H4 (cell line): ENCODE measurements at regions not wholly inside any gene's neighbourhood (a gene's known extent, or its start where the extent isn't known, plus 50 kb on each side); places are given as distances from the start of the nearest gene placed in this dataset.

Experiments used
- DNase-seq: peaks from one replicate; pipeline ENCODE4 v3.0.0-alpha.2; 2015; ENCODE audit warnings: low spot score

GRCh38 chr1:106961646-106962045 is 94.8 kb upstream of the PRMT6 start:
- DNase-seq = no peak

DNA sequence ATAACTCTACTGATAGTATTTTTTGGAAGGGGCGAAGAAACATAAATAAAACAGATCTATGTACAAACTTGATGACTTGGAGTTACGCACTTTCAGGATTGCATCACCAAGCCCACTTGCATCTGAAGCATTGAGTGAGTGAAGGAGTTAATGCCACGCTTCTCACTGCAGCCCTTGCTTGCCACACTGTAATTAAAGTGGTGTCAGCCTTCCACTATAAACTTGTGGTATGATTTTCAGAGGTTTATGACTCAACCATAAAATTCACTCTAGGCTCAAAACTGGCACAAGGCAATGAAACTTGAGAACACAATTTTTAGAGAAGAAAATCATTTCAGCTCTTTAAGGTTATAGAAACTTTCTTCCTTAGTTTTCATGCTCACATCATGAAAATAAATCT is 93.9 kb upstream of the PRMT6 start:
- peak; percentile 61 for DNase-seq

DNA sequence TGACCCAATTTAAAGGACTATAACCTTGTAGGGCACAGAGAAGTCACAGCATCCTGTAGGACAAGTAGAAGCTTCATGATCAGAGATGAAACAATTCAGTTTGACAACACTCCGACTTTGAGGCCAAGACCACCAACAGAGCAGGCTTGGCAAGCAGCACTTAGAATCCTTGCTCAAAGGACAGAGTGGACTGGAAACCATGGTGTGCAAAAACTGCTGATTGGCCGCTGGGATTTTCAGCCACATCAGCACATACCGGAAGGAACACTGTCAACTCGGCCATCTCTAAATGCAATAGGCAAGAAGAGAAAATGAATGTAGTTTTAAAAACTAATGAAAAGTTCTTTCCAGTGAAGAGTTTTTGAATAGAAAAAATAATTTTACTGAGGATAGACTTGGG is 92.0 kb upstream of the PRMT6 start:
- no peak for DNase-seq

DNA sequence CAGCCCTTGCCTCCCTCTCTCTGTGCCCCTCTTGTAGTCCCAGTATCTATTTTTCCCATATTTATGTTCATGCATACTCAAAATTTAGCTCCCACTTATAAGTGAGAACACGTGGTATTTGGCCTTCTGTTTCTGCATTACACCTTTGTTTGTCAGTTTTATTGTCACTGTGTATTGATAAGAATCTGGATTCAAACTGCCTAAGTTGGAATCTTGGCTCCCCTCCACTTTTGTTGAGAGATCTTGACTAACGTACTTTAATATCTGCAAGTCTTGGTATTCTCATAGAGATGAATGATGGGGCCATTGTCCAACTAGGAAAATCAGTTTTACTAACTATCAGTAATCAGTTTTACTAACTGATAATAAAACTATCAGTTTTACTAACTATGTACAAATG is 87.8 kb upstream of the PRMT6 start:
- DNase-seq = no peak

DNA sequence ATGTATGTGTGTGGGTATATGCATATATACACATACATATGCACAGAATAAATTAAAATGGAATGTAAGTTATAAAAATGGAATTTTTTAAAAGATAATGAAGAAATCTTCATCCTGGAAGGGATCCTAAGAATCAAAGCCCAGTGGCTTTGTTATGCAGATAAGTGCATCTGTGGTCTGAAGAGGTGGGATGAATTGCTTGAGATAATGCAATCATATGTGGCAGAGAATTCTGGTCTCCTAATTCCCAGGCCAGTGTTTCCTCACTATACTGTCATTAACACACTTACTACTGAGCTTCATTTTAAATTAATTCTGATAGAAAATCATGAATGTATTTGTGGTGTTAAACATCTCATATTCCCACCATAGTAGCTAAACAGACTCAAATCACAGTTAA is 86.7 kb upstream of the PRMT6 start:
- DNase-seq = no peak

DNA sequence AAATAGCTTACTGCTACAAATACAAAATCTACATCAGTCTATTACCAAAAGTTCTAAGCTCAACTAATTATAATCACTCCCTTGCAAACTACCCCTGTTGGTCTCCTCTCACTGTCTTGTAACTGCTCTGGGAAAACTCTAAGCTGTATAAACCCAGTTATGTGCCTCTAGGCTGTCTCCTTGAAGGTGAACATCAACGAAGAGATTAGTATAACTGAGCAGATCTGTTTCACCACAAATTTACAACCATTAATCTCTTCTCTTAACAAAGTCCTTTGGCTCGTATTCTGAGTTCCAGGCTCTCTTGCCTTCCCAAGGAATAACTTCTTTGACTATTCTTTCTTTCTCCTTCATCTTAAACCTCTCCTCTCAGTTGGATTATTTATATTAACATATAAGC is 84.4 kb upstream of the PRMT6 start:
- DNase-seq = no peak

DNA sequence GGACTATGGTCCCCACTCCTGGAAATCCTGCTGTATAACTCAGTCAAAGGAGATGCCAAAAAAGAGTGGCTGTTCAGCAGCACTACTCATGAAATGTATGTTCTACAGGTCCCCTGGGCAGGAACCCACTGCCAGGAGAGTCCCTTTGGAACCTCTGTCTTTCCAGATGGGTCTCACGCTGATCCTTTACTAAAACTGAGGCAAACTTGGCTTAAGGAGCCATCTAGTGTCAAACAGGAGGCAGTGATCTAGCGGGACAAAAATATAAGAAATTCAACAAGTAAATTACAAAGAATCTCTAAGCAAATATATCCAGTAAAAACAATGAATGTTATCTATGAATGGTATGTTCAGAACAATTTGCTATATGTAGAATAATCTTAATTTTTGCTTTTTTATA is 80.5 kb upstream of the PRMT6 start:
- DNase-seq = peak; percentile 19

GRCh38 chr1:106978477-106979322 is 77.8 kb upstream of the PRMT6 start:
- peak; percentile 10 for DNase-seq

GRCh38 chr1:106979371-106979770 is 77.1 kb upstream of the PRMT6 start:
- no peak for DNase-seq

- DNase-seq = no peak
Measured at GRCh38 chr1:106980121-106980520, 76.4 kb upstream of the PRMT6 start.

GRCh38 chr1:106984801-106985200 is 71.7 kb upstream of the PRMT6 start:
- DNase-seq = no peak

GRCh38 chr1:106986603-106987002 is 69.9 kb upstream of the PRMT6 start:
- DNase-seq = no peak

DNA sequence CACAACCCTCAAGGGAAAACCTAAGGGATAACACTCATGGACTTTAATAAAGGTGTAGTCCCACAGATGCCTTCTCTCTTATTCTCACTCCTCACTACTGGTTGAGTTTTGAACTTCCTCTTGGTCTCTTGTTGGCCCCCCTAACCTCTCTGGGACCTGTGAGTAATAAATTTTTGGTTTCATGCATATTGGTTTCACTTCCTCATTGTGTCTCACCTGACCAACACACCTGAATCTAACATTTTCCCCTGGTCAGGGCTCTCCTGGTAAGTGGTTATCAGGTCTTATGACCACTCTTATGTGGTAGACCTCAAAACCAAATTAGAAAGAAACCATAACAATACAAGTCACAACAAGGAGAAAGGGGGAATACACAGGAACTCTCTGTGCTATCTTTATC is 60.5 kb upstream of the PRMT6 start:
- no peak for DNase-seq

DNA sequence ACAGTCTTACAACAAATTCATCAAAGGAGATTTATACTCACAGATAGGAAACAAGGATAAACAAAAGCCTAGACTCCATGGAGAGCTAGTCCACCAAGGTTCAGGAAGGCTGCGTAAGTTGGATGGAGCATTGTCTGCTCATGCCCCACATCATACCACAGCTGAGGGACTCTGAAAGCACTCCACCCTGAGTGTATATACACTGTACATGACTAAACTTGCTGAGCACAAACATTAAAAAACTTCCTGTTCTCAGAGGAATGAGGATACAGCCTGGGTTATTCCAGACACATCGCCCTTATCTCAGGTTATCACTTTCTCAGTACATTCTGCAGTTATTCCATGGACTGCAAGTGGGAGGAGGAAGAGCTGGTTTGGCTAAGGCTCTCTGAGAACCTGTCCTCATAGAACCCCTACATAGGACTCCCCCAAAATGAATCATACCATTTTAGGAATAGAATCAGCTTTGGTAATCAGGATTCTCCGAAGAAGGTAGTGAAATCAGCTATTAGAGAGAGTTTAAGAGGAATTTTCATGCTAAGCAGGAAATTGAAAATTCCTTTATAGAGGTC is 58.0 kb upstream of the PRMT6 start:
- no peak for DNase-seq

- DNase-seq = no peak
Measured at GRCh38 chr1:107000902-107001301, 55.6 kb upstream of the PRMT6 start.

DNA sequence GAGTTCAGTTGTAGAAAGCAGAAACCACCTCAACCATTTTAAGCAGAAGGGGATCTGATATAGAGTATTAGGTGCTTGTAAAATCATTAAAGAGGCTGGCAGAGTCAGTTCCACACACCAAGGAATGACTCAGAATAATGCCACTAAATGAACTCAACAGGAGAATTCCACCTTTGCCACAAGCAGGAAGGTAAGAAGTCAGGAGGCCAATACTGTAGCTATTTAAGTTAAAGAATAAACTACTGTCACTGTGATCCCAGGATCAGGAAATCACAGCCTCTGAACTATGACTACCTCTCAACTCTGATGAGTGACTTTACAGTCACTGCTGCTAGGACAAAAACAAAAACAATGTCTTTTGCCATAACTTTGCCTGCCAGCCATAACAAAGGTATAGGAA is 52.5 kb upstream of the PRMT6 start:
- DNase-seq = no peak

DNA sequence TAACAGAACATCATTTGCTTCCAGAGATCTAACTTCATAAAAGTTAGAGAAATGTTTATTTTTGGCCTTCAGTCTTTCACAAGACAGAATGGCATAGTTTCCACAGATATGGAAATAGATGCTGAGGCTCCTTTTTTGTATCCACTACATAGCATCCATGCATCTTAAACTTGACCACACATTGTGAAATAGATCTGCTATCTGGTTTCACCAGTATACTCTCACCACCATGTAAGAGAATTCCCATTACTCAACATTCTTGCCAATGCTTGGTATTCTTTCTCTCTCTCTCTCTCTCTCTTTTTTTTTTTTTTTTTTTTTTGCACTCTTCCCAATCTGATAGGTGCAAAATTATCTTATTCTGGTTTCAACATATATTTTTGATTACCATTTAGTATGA is 52.1 kb upstream of the PRMT6 start:
- DNase-seq = peak; percentile 22
